Left ventricle myocardium superior (tissue), 1 donor: ENCODE measurements at regions not wholly inside any gene's neighbourhood (a gene's known extent, or its start where the extent isn't known, plus 50 kb on each side); places are given as distances from the start of the nearest gene placed in this dataset.
"Not testable (repeated sequence)": the region's sequence is repeated elsewhere in the genome, so short reads cannot be mapped to it uniquely, and the experiment has no call there.

ENCODE experiments used
- ATAC-seq: fragments of 200-7000 bp; cut with Tn5 transposase; one replicate; pipeline ENCODE4 v1.9.1; 2020; ENCODE audit warnings: mild to moderate bottlenecking, moderate library complexity
- DNase-seq: peaks from one replicate; pipeline ENCODE4 v3.0.0-alpha.2; 2020
- intact Hi-C: fragments of 100-400 bp; cut with micrococcal nuclease; formaldehyde crosslinking; loops from one replicate; pipeline ENCODE4 v1.11.0; 2022
- donor health status: DM: no; HTN: yes; CAD: no; lungs with severe emphysema.

GRCh38 chr7:142554560-142555532 is 194.4 kb upstream of the PRSS1 start:
- DNase-seq (no peak), ATAC-seq (no peak)
- intact Hi-C loops, result no loop called here

DNA sequence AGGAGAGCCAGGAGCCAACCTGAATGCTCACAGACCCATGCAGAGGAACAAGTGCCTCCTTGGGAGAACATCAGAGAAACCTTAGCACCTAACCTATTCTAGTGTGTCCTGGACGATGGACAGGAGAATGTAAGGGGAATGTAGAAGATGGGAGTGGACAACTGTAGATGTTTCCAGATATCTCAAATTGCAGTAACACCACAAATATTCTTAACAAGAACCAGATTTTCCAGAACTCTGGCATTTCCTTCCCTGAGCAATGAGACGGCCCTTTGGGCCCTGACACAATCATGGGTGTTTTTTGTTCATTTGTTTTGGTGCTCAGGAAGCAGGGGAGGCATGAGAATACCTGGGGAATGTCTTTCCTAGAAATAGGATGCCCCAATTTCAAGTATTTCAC is 196.1 kb upstream of the PRSS1 start:
- ATAC-seq (no peak), DNase-seq (no peak)
- intact Hi-C loops, result no loop called here

DNA sequence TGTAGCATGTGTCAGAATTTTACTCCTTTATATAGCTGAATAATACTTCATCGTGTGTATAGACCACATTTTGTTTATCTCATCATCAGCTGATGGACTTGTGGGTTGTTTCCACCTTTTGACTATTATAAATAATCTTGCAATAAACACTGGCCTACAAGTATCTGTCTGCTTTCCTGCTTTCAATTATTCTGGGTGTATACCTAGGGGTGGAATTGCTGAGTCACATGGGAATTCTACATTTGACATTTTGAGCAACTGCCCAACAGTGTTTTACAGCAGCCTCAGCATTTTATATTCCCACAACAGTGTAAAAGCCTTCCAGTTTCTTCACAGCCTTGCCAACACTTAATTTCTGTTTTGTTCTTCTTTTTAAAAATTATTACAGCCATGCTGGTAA is 200.3 kb upstream of the PRSS1 start:
- intact Hi-C loops, result no loop called here
- ATAC-seq, result no peak
- DNase-seq, result no peak

GRCh38 chr7:142546452-142546851 is 202.8 kb upstream of the PRSS1 start:
- intact Hi-C loops, result no loop called here
- no peak for DNase-seq
- no peak for ATAC-seq

DNA sequence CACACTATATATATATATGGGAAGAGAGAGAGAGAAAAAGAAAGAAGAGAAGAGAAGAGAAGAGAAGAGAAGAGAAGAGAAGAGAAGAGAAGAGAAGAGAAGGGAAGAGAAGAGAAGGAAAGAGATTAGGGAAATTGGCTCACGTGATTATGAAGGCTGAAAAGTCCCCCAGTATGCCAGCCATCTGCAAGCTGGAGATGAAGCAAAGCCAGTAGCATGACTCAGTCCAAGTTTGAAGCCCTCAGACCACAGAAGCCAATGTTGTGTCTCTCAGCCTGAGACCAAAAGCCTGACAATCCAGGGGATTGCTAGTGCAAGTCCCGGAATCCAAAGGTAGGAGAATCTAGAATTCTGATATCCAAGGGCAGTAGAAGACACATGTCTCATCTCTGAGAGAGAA is 206.3 kb upstream of the PRSS1 start:
- DNase-seq (no peak), ATAC-seq (no peak)
- intact Hi-C loops, result no loop called here

DNA sequence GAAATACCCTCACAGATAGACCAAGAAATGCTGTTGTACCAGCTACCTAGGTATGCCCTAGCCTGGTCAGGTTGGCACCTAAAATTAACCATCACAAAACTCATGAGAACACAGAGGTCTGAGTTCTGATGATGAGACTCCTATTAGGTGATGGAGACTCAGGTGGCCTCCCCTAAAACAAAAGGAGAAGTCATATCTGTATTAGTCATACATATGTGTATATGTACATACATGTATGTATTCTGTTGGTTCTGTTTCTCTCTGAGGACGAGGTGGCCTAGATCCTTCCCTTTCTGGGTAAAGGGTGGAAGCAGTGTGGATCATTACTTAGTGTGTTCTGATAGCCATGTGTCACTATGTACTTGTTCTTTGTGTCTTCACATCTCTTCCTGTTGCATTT is 207.2 kb upstream of the PRSS1 start:
- intact Hi-C loops, result no loop called here
- no peak for ATAC-seq

GRCh38 chr7:142540371-142540770 is 208.9 kb upstream of the PRSS1 start:
- intact Hi-C loops, result no loop called here

More for the DNA sequence above, 207.2 kb upstream of the PRSS1 start:
- no peak for DNase-seq

GRCh38 chr7:142539901-142540300 is 209.4 kb upstream of the PRSS1 start:
- DNase-seq, result no peak
- ATAC-seq, result no peak
- intact Hi-C loops, result no loop called here

More at GRCh38 chr7:142540371-142540770, 208.9 kb upstream of the PRSS1 start:
- DNase-seq (no peak), ATAC-seq (no peak)

DNA sequence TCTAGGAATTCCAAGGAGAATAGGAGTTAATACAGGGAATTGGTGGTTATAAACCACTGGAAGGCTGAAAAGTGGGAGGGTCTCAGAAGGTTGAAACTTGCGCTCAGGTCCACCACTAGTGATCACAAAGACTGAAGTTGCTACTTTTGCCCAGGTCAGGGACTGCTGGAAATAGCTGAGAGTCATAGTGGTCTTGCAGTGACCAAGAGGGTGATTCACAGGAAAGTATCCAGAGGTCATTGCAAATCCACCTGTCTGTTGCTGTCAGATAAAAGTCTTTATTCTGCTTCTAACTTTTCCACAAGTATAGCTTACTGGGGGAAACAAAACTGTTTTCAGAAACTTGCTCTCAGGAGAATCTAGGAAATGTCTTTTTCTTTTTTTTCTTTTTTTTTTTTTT is 211.5 kb upstream of the PRSS1 start:
- ATAC-seq, result no peak
- no peak for DNase-seq
- intact Hi-C loops, result no loop called here

DNA sequence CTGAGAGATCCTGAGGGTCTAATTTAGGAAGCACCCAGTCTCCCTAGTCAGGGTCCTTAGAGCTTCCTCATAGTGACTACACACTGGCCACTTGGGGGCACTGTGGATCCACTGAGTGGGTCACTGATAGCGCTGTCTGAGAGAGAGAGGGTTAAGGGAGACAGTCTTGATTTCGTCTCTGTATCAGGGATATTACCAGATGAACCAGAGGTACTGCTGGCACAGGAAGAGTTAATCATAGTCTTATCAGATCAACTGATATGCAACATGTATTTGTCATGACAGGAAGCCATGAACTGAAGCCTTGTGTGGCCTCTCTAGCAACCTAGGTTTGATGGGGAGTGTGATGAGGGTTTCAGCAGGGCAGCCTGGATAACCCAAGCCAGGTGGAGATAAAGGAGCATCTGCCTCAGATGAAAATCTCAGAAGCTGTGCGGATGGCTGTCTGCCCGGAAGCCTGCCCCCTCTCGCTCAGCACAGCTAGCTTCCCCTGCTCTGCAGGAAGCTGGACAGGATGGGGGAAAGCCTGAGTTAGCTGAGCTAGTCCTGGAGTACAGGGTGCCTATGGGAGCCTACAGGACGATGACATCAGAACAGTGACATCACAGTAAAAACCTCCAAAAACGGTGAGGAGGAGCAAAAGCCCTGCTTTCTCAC is 214.0 kb upstream of the PRSS1 start:
- ATAC-seq (peak; percentile 52), DNase-seq (no peak)
- intact Hi-C loops, result no loop called here

DNA sequence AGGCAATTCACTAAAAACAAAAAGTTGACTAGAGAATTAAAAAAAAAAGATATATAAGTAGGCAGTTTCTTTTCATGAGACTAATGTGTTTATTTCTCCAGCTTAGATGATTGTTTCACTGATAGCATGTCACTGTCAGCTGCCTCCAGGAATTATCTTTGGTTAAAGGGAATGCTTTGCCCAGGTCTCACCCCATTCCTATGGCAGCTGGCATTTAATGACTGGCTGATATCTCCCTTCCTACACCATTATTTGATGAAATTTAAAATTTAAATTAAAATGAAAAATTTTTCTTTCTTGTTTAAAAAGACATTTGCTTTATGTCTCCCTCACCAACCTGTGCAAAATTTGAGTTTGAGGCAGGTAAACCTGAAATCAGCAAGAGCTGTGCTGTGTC is 214.5 kb upstream of the PRSS1 start:
- intact Hi-C loops, result no loop called here
- ATAC-seq, result no peak

DNA sequence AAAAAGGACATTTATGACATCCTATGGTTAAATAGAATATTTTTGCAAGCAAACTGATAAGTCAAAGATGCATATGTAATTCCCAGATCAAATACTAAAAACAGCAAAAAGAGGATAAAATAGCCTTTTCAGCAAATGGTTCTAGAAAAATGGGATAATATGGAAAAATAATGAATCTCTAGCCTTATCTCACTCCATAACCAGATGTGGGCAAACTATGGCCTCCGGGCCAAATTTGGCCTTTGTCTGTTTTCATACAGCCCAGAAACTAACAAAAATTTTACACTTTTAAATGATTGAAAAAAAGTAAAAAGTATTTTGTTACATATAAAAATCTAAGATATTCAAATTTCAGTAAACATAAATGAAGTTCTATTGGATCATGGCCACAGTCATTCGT is 215.4 kb upstream of the PRSS1 start:
- intact Hi-C loops, result no loop called here
- ATAC-seq, result no peak
- DNase-seq, result no peak

More for the DNA sequence above, 214.5 kb upstream of the PRSS1 start:
- no peak for DNase-seq

DNA sequence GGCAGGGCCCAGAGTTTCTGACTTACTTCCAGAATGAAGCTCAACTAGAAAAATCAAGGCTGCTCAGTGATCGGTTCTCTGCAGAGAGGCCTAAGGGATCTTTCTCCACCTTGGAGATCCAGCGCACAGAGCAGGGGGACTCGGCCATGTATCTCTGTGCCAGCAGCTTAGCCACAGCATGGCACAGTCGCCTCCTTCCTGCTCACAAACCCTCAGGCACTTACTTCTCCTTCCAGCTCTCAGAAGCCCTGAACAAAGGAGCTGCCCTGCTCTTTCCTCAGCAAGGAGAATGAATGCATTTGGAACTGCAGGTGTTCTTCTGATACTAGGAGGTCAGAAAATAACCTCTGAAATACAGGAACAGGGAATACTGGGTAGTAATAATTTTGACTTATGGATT is 219.7 kb upstream of the PRSS1 start:
- intact Hi-C loops, result no loop called here
- no peak for ATAC-seq
- no peak for DNase-seq

DNA sequence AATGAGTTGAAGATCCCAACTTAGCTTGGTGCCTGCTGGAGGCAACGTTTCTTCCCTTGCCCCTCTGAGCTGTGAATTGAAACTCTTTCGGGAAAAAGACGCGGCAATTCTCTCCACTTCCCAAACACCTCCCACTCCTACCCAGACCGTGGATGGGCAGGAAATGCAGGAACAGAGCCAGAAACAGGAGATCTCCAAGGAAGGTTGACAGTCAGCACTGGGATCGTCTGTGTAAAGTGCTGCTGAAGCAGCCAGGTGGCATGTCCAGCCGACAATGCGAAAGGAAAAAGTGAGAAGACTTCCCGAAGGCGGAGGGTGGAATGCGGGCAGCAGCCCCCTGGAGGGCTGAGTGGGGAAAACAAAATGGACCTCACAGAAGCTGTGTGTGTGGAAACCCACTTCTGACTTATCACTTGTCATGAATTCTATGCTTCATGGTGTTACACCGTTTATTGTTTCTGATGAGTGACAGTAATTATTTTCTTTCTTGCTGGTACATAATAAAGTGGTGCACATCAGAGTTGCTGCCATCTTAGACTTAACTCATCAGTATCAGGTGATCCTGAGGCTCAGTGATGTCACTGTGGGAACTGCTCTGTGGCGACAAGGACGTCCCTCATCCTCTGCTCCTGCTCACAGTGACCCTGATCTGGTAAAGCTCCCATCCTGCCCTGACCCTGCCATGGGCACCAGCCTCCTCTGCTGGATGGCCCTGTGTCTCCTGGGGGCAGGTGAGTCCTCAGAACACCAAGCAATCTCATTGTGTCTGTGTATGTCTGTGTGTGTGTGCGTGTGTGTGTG is 220.5 kb upstream of the PRSS1 start:
- intact Hi-C loops, result no loop called here
- no peak for ATAC-seq

DNA sequence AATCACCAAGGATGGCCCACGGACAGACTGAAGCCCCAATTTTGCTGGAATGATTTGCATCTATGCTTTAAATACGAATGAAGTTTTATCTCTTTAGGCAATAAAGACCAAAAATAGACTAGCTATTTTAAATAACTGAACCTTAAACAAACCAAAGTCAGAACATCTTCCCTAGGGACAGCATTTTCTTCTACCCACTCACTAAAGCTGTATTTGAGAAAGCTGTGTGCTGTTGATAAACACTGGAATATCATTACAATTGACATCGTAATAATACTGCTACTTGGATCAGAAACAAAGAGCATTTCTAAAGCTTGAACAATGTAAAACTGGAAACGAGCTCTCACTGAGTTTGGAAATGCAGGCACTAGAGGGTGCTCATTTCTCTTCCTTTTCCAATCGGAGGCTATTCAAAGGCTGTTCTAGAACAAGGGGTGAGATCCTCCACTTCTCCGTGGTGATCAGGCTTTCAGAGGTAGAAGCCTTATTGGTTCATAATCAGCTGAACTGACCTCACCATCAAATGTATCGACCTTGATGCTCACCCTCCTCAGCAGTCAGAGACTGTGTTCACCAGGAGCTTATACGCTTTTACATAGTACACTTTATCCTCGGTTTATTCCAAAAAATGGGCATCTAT is 225.3 kb upstream of the PRSS1 start:
- no peak for DNase-seq
- intact Hi-C loops, result no loop called here
- no peak for ATAC-seq

More for the DNA sequence above, 220.5 kb upstream of the PRSS1 start:
- DNase-seq, result no peak

DNA sequence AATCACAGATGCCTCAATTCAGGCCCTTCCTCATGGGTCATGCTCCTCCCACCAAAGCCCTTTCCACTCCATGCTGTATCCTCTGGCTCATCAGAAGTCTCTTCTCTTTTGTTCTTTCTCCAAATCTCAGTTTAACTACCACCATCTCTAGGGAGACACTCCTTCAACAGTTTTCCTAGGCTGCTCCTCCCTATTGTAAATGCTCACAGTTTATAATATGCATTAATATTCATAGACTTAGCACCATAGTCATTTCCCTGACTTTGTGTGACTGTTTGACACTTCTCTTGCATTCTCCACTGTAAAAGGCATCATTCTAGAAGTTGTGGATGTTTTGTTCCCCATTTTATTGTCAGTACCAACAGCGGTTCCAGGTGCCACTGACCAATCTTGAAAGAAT is 226.5 kb upstream of the PRSS1 start:
- intact Hi-C loops, result no loop called here
- no peak for ATAC-seq
- no peak for DNase-seq

GRCh38 chr7:142520885-142521284 is 228.4 kb upstream of the PRSS1 start:
- intact Hi-C loops, DNase-seq, ATAC-seq: not testable (repeated sequence)

GRCh38 chr7:142520455-142520854 is 228.8 kb upstream of the PRSS1 start:
- ATAC-seq, intact Hi-C loops, DNase-seq: not testable (repeated sequence)
